OCI-LY7 (cell line): ENCODE measurements at regions not wholly inside any gene's neighbourhood (a gene's known extent, or its start where the extent isn't known, plus 50 kb on each side); places are given as distances from the start of the nearest gene placed in this dataset.

Experiments used
- EZH2phosphoT487 ChIP-seq: fragments of 200-600 bp; sonication (generic); IDR thresholded peaks from 2 replicates; pipeline ENCODE4 v1.6.1; 2018; ENCODE audit warnings: low read depth, borderline replicate concordance, mild to moderate bottlenecking, mixed run types, antibody characterized with exemption, low read length, moderate library complexity, mixed read lengths
- TF ChIP-seq, protein P1 (sequence below): fragments of 200-600 bp; sonication (generic); conservative IDR thresholded peaks from 2 replicates; pipeline ENCODE4 v1.5.1; 2014; ENCODE audit warnings: mild to moderate bottlenecking, antibody characterized with exemption, low read length, moderate library complexity, mixed read lengths

DNA sequence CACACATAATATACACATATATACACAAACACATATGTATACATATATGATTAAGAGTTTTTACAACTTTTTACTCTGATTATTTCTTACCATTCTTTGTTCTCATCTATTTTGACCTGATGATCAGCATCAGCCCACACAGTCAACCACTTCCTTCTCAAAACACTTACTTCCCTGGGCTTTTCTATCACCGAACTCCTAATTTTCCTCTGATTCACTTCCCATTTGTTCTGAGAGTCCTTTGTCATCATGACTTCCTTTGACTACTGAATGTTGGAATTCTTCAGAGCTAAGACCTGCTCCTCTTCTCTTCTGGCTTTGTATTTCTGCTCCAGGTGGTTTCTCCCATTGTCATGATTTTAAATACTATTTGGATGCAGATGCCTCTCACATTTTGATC, 209.5 kb upstream of the AFF2 start:
- no peak for TF ChIP-seq EZH2phosphoT487
- TF ChIP-seq, protein P1, sequence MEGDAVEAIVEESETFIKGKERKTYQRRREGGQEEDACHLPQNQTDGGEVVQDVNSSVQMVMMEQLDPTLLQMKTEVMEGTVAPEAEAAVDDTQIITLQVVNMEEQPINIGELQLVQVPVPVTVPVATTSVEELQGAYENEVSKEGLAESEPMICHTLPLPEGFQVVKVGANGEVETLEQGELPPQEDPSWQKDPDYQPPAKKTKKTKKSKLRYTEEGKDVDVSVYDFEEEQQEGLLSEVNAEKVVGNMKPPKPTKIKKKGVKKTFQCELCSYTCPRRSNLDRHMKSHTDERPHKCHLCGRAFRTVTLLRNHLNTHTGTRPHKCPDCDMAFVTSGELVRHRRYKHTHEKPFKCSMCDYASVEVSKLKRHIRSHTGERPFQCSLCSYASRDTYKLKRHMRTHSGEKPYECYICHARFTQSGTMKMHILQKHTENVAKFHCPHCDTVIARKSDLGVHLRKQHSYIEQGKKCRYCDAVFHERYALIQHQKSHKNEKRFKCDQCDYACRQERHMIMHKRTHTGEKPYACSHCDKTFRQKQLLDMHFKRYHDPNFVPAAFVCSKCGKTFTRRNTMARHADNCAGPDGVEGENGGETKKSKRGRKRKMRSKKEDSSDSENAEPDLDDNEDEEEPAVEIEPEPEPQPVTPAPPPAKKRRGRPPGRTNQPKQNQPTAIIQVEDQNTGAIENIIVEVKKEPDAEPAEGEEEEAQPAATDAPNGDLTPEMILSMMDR, result no peak
